Breast epithelium (tissue), 3 donors: ENCODE measurements at regions not wholly inside any gene's neighbourhood (a gene's known extent, or its start where the extent isn't known, plus 50 kb on each side); places are given as distances from the start of the nearest gene placed in this dataset.

Source experiments
- CTCF ChIP-seq, 3 donors: fragments of 450-650 bp; IDR thresholded peaks; one replicate each; pipeline ENCODE4 v1.5.1; 2016 to 2017; ENCODE audit warnings: antibody characterized with exemption in 3 of 3, mild to moderate bottlenecking in 3 of 3, moderate library complexity in 3 of 3
- POLR2A ChIP-seq: fragments of 450-650 bp; IDR thresholded peaks from one replicate; pipeline ENCODE4 v1.6.1; 2016; ENCODE audit warnings: antibody characterized with exemption, mild to moderate bottlenecking, moderate library complexity
- POLR2AphosphoS5 ChIP-seq, 3 donors: sonication (generic); formaldehyde crosslinking; IDR thresholded peaks; one replicate each; pipeline ENCODE4 v1.6.1; 2017; ENCODE audit warnings: antibody characterized with exemption in 3 of 3

GRCh38 chr12:81998761-81999378 is 239.7 kb upstream of the PPFIA2 start:
- TF ChIP-seq POLR2AphosphoS5 (IDR thresholded peaks at IDR 0.05) (no peak), POLR2A (no peak), CTCF (IDR thresholded peaks at IDR 0.05) (no peak)
